ENCODE measurements at regions not wholly inside any gene's neighbourhood (a gene's known extent, or its start where the extent isn't known, plus 50 kb on each side); places are given as distances from the start of the nearest gene placed in this dataset.

- TF ChIP-seq CTCF (conservative IDR thresholded peaks at IDR 0.05; ENCODE audit: low read depth, low read length) (no peak), EZH2 (IDR thresholded peaks at IDR 0.05; ENCODE audit: borderline replicate concordance, low read depth, low read length, poor library complexity, severe bottlenecking) (no peak)
These were observed 400.2 kb upstream of the C16orf82 start for GRCh38 chr16:26666486-26666885.
